Lung (tissue), 11 donors: ENCODE measurements at regions not wholly inside any gene's neighbourhood (a gene's known extent, or its start where the extent isn't known, plus 50 kb on each side); places are given as distances from the start of the nearest gene placed in this dataset.

Experiments
- ATAC-seq: fragments of 200-7000 bp; cut with Tn5 transposase; one replicate; pipeline ENCODE4 v1.9.1; 2020; ENCODE audit warnings: moderate number of reproducible peaks; ENCODE audit not compliant: insufficient read depth, low FRiP score
- DNase-seq, 3 donors: peaks; one replicate each; pipeline ENCODE4 v3.0.0-alpha.2; 2013 to 2017
- H3K27ac ChIP-seq, 2 donors: one replicate each; pipeline ENCODE4 v1.5.1; 2013; ENCODE audit warnings: mild to moderate bottlenecking in 2 of 2, moderate library complexity in 2 of 2, control low read depth in 1 of 2, inconsistent platforms in 1 of 2, low read depth in 1 of 2, low read length in 1 of 2
- H3K27me3 ChIP-seq, 3 donors: one replicate each; pipeline ENCODE4 v1.5.1; 2013; ENCODE audit warnings: low read length in 2 of 3; ENCODE audit not compliant: control insufficient read depth in 3 of 3, insufficient read depth in 3 of 3
- H3K36me3 ChIP-seq, 4 donors: one replicate each; pipeline ENCODE4 v1.5.1; 2013; ENCODE audit warnings: low read length in 4 of 4, mild to moderate bottlenecking in 1 of 4, moderate library complexity in 1 of 4; ENCODE audit not compliant: control insufficient read depth in 4 of 4, insufficient read depth in 4 of 4
- H3K4me1 ChIP-seq, 5 donors: one replicate each; pipeline ENCODE4 v1.5.1; 2013; ENCODE audit warnings: low read length in 5 of 5, mild to moderate bottlenecking in 2 of 5, moderate library complexity in 1 of 5; ENCODE audit not compliant: control insufficient read depth in 5 of 5, insufficient read depth in 5 of 5
- H3K4me3 ChIP-seq: one replicate; pipeline ENCODE4 v1.5.1; 2013; ENCODE audit warnings: mild to moderate bottlenecking, control low read depth, moderate library complexity
- H3K9ac ChIP-seq, 2 donors: one replicate each; pipeline ENCODE4 v1.5.1; 2013; ENCODE audit warnings: low read length in 2 of 2, control low read depth in 1 of 2; ENCODE audit not compliant: insufficient read depth in 1 of 2
- H3K9me3 ChIP-seq, 4 donors: one replicate each; pipeline ENCODE4 v1.5.1; 2013; ENCODE audit warnings: low read length in 3 of 4, mild to moderate bottlenecking in 1 of 4, moderate library complexity in 1 of 4; ENCODE audit not compliant: control insufficient read depth in 4 of 4, insufficient read depth in 3 of 4
- WGBS, 2 donors: extraction: QIAGEN DNeasy Blood & Tissue Kit; methylation state at CpG; one replicate each; pipeline ENCODE4 v1.1.7; 2013; 5-methylcytosine and 5-hydroxymethylcytosine counted together
- TF ChIP-seq, protein P1 (sequence below): IDR thresholded peaks from 2 replicates; pipeline ENCODE4 v1.5.1; 2012; ENCODE audit warnings: mild to moderate bottlenecking; ENCODE audit errors: control extremely low read depth, extremely low read depth
- donor health status: control.
- donor health status: control.
- donor health status: Bipolar disorder and iron deficiency.
- donor health status: healthy.
- donor health status: DM: yes; HTN: yes; CAD: no.

DNA sequence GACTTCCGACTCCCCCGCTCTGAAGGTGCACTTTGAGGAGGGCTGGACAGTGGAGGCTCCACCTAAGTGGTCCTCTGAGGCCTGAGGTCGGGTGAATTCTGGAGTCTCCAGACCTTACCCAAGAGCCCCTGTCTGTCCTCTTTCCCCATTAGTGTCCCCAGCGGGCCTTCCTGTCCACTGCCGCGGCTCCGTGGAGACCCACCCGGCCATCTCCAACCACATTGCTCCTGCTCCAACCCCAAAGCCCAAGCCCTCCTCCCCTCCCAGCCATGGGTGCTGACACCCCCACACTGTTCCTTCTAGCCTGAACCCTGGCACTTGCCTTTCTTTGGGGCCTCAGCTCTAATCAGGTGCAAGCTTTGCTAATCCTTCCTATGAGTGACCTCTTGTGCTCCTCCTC lies 283.1 kb upstream of the TNRC6C start:
- 89% methylated on average over 8 of the region's 8 CpGs for WGBS, 2 donors
- peaks cover 0 to 4% (median 0%) of the 10 kb centered on the region in 4 donors for H3K9me3 ChIP-seq
- no peak for ATAC-seq
- H3K9ac ChIP-seq = no peak overlapping the region
- H3K4me1 ChIP-seq = peaks cover 0 to 19% (median 0%) of the 10 kb centered on the region in 5 donors
- TF ChIP-seq, protein P1, sequence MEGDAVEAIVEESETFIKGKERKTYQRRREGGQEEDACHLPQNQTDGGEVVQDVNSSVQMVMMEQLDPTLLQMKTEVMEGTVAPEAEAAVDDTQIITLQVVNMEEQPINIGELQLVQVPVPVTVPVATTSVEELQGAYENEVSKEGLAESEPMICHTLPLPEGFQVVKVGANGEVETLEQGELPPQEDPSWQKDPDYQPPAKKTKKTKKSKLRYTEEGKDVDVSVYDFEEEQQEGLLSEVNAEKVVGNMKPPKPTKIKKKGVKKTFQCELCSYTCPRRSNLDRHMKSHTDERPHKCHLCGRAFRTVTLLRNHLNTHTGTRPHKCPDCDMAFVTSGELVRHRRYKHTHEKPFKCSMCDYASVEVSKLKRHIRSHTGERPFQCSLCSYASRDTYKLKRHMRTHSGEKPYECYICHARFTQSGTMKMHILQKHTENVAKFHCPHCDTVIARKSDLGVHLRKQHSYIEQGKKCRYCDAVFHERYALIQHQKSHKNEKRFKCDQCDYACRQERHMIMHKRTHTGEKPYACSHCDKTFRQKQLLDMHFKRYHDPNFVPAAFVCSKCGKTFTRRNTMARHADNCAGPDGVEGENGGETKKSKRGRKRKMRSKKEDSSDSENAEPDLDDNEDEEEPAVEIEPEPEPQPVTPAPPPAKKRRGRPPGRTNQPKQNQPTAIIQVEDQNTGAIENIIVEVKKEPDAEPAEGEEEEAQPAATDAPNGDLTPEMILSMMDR = no peak
- no peaks in the 10 kb centered on the region for H3K36me3 ChIP-seq
- H3K4me3 ChIP-seq = no peak overlapping the region
- H3K27me3 ChIP-seq = peaks cover 0 to 15% (median 0%) of the 10 kb centered on the region in 3 donors
- no peak overlapping the region for H3K27ac ChIP-seq
- no peak for DNase-seq

DNA sequence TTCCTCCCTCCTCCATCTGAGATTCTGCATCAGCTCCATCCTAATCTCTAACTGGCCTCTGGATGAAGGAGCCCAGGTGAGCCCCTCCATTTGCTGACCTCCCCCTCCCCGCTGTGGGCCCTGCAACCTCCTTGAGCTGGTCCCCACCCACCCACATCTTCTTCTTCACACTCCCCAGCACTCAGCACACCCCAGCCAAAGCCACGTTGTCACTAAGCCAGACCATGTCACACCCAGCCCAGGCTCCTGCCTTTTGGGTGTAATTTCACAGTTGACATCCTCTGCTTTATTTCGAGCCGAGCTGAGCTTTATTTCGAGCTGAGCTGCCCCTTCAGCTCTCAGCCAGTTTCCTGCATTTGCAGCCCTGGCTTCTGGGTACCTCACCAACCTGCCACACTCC lies 282.7 kb upstream of the TNRC6C start:
- no peak overlapping the region for H3K27ac ChIP-seq
- H3K4me3 ChIP-seq = no peak overlapping the region
- TF ChIP-seq, protein P1 = no peak
- ATAC-seq (no peak), DNase-seq (no peak)
- peaks cover 0 to 15% (median 0%) of the 10 kb centered on the region in 3 donors for H3K27me3 ChIP-seq
- 47 to 73% methylated on average over 5 of the region's 5 CpGs for WGBS, 2 donors
- H3K36me3 ChIP-seq = no peaks in the 10 kb centered on the region
- peaks cover 0 to 19% (median 0%) of the 10 kb centered on the region in 5 donors for H3K4me1 ChIP-seq
- no peak overlapping the region for H3K9ac ChIP-seq
- peaks cover 0 to 4% (median 0%) of the 10 kb centered on the region in 4 donors for H3K9me3 ChIP-seq

DNA sequence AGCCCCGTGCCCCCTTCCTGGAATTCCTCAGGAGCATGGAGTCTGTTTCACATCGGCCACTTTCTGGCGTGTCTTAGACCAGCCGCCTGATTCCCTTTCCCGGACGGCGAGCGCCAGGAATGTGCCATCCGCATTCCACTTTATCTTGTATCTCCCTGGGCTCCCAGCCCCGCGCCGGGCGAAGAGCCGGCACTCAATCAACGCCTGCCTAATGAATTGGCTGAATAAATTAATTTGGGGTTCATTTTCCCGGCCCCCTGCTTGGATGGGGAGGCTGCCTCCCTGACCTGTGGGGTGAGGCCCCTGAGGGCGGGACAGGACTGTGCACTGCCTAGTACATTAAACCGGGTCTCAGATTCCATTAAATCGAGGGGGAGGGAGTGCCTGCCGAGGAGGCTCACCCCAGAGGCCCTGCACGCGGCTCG lies 282.3 kb upstream of the TNRC6C start:
- Histone ChIP-seq H3K9me3 (peaks cover 0 to 4% (median 0%) of the 10 kb centered on the region in 4 donors), H3K36me3 (no peaks in the 10 kb centered on the region), H3K27ac (no peak overlapping the region), H3K27me3 (peaks cover 0 to 15% (median 0%) of the 10 kb centered on the region in 3 donors), H3K9ac (no peak overlapping the region), H3K4me3 (no peak overlapping the region), H3K4me1 (peaks cover 0 to 19% (median 0%) of the 10 kb centered on the region in 5 donors)
- DNase-seq (peak; percentile 33 to 63 (median 42)), ATAC-seq (no peak)
- TF ChIP-seq, protein P1 = no peak
- 47 to 73% methylated on average over 23 of the region's 23 CpGs for WGBS, 2 donors

DNA sequence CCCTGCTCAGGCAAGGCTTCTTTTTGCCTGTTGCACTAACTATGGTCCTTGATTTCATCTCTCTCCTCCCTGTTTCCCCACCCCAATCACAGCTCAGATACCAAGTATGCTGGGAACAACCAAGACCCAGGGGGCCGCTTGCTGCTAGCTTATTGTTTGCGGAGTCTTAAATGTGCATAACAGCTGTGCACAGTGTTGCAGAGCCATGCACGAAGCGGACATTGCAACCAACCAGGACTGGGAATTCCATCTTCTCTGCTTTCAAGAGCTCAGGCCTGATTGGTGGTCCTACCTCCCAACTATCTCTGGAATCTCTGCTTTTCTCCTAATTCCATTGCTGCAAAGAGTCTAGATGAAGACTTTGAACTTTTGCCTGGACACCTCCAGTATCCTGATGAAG lies 281.3 kb upstream of the TNRC6C start:
- H3K27me3 ChIP-seq = peaks cover 0 to 15% (median 0%) of the 10 kb centered on the region in 3 donors
- TF ChIP-seq, protein P1 = no peak
- H3K4me1 ChIP-seq = peaks cover 0 to 19% (median 0%) of the 10 kb centered on the region in 5 donors
- ATAC-seq = no peak
- no peak overlapping the region for H3K9ac ChIP-seq
- H3K4me3 ChIP-seq = no peak overlapping the region
- 80 to 92% methylated on average over 4 of the region's 4 CpGs for WGBS, 2 donors
- H3K9me3 ChIP-seq = peaks cover 0 to 4% (median 0%) of the 10 kb centered on the region in 4 donors
- H3K27ac ChIP-seq = no peak overlapping the region
- peak; percentile 52 to 75 (median 75) for DNase-seq
- H3K36me3 ChIP-seq = no peaks in the 10 kb centered on the region
